GM23248 (cell line): ENCODE measurements at regions not wholly inside any gene's neighbourhood (a gene's known extent, or its start where the extent isn't known, plus 50 kb on each side); places are given as distances from the start of the nearest gene placed in this dataset.
"Not testable (repeated sequence)": the region's sequence is repeated elsewhere in the genome, so short reads cannot be mapped to it uniquely, and the experiment has no call there.

Source experiments
- DNase-seq: peaks from one replicate; pipeline ENCODE4 v3.0.0-alpha.2; 2015
- H2AFZ ChIP-seq: fragments of 200-600 bp; sonication (generic); 2 replicates; pipeline ENCODE4 v1.6.1; 2016; ENCODE audit warnings: antibody characterized with exemption
- H3F3A ChIP-seq: fragments of 200-600 bp; sonication (generic); 2 replicates; pipeline ENCODE4 v1.6.1; 2016; ENCODE audit warnings: mild to moderate bottlenecking, antibody characterized with exemption, mixed run types; ENCODE audit not compliant: insufficient read depth
- H3K27ac ChIP-seq: fragments of 200-600 bp; sonication (generic); 2 replicates; pipeline ENCODE4 v1.5.1; 2016; ENCODE audit warnings: mild to moderate bottlenecking
- H3K27me3 ChIP-seq: fragments of 200-600 bp; sonication (generic); replicated peaks from 2 replicates; pipeline ENCODE4 v1.6.1; 2016; ENCODE audit warnings: mild to moderate bottlenecking; ENCODE audit not compliant: insufficient read depth
- H3K36me3 ChIP-seq: fragments of 200-600 bp; sonication (generic); 2 replicates; pipeline ENCODE4 v1.6.1; 2016; ENCODE audit warnings: low read depth, mild to moderate bottlenecking
- H3K4me1 ChIP-seq: fragments of 200-600 bp; sonication (generic); 2 replicates; pipeline ENCODE4 v1.6.1; 2016; ENCODE audit warnings: mild to moderate bottlenecking; ENCODE audit not compliant: insufficient read depth
- H3K4me2 ChIP-seq: fragments of 200-600 bp; sonication (generic); one replicate; pipeline ENCODE4 v1.6.1; 2016; ENCODE audit warnings: mild to moderate bottlenecking; ENCODE audit not compliant: unreplicated experiment
- H3K4me3 ChIP-seq: fragments of 200-600 bp; sonication (generic); 2 replicates; pipeline ENCODE4 v1.5.1; 2016; ENCODE audit warnings: mild to moderate bottlenecking
- H3K79me2 ChIP-seq: fragments of 200-600 bp; sonication (generic); 2 replicates; pipeline ENCODE4 v1.6.1; 2016; ENCODE audit warnings: mild to moderate bottlenecking; ENCODE audit not compliant: insufficient read depth
- H3K9ac ChIP-seq: fragments of 200-600 bp; sonication (generic); 2 replicates; pipeline ENCODE4 v1.6.1; 2016; ENCODE audit warnings: mild to moderate bottlenecking
- H3K9me2 ChIP-seq: fragments of 200-600 bp; sonication (generic); 2 replicates; pipeline ENCODE4 v1.6.1; 2016; ENCODE audit warnings: mixed run types, mild to moderate bottlenecking, moderate library complexity; ENCODE audit not compliant: insufficient read depth
- H3K9me3 ChIP-seq: fragments of 200-600 bp; sonication (generic); one replicate; pipeline ENCODE4 v1.6.1; 2017; ENCODE audit warnings: low read depth
- H4K20me1 ChIP-seq: fragments of 200-600 bp; sonication (generic); 2 replicates; pipeline ENCODE4 v1.6.0; 2016; ENCODE audit not compliant: insufficient read depth
- EZH2 ChIP-seq: fragments of 200-600 bp; sonication (generic); IDR thresholded peaks from 2 replicates; pipeline ENCODE4 v1.6.1; 2018; ENCODE audit warnings: antibody characterized with exemption, mild to moderate bottlenecking; ENCODE audit not compliant: insufficient read depth, poor library complexity, severe bottlenecking
- EZH2phosphoT487 ChIP-seq: fragments of 200-600 bp; sonication (generic); IDR thresholded peaks from 2 replicates; pipeline ENCODE4 v1.6.1; 2018; ENCODE audit warnings: antibody characterized with exemption, moderate library complexity, mild to moderate bottlenecking, low read depth; ENCODE audit not compliant: insufficient read depth
- WGBS, 2 experiments: methylation state at CpG; one replicate each; pipeline ENCODE4 v1.1.6; 2015 to 2017; ENCODE audit warnings: low lambda C conversion rate in 2 of 2, low coverage in 1 of 2; ENCODE audit errors: missing lambda C conversion rate in 2 of 2; 5-methylcytosine and 5-hydroxymethylcytosine counted together
- in situ Hi-C: fragments of 300-500 bp; cut with MboI; formaldehyde crosslinking; loops from 2 replicates; pipeline ENCODE4 v1.15.0; 2020

- peak; percentile 67 for DNase-seq
- no peaks in the 10 kb centered on the region for H3K9me3 ChIP-seq
- no peak for TF ChIP-seq EZH2phosphoT487
- TF ChIP-seq EZH2: no peak
- in situ Hi-C loops: loop anchor here (10.0 kb wide), 1 partner anchor 200 kb away; no protein-coding TSS in a partner anchor
- H2AFZ ChIP-seq: no peak overlapping the region
- H3K27ac ChIP-seq: no peak overlapping the region
- H3K9me2 ChIP-seq: no peaks in the 10 kb centered on the region
- H3K79me2 ChIP-seq: no peaks in the 10 kb centered on the region
- H3K4me1 ChIP-seq: peaks cover 16% of the 10 kb centered on the region
- no peaks in the 10 kb centered on the region for H3K27me3 ChIP-seq
- no peak overlapping the region for H3K4me3 ChIP-seq
- no peak overlapping the region for H3K9ac ChIP-seq
- peaks cover 12% of the 10 kb centered on the region for H3F3A ChIP-seq
- H3K4me2 ChIP-seq: no peak overlapping the region
- H3K36me3 ChIP-seq: no peaks in the 10 kb centered on the region
- 68 to 70% methylated on average over 5 of the region's 5 CpGs for WGBS, 2 experiments
- H4K20me1 ChIP-seq: no peaks in the 10 kb centered on the region
These were observed 76.9 kb upstream of the PSMA6 start for GRCh38 chr14:35215110-35215813.

GRCh38 chr14:35218176-35218575 is 74.0 kb upstream of the PSMA6 start:
- H3K9me2 ChIP-seq, H3K27ac ChIP-seq, H3K4me2 ChIP-seq, DNase-seq, H2AFZ ChIP-seq, H3K9me3 ChIP-seq, H3K27me3 ChIP-seq, H4K20me1 ChIP-seq, H3K36me3 ChIP-seq, H3K79me2 ChIP-seq, H3K9ac ChIP-seq, H3K4me3 ChIP-seq: not testable (repeated sequence)
- Histone ChIP-seq H3K4me1 (peaks cover 21% of the 10 kb centered on the region), H3F3A (peaks cover 12% of the 10 kb centered on the region)
- in situ Hi-C loops: loop anchor here (10.0 kb wide), 1 partner anchor 197 kb away; no protein-coding TSS in a partner anchor
- 96% methylated on average over 2 of the region's 2 CpGs for WGBS, 2 experiments

- Histone ChIP-seq H3K9me2 (no peaks in the 10 kb centered on the region), H3K4me2 (no peak overlapping the region), H3K9ac (no peak overlapping the region), H3K4me3 (no peak overlapping the region), H3F3A (peaks cover 8% of the 10 kb centered on the region), H3K27ac (no peak overlapping the region), H3K27me3 (no peaks in the 10 kb centered on the region), H3K36me3 (no peaks in the 10 kb centered on the region), H2AFZ (no peak overlapping the region), H3K79me2 (no peaks in the 10 kb centered on the region), H3K9me3 (no peaks in the 10 kb centered on the region), H3K4me1 (peaks cover 15% of the 10 kb centered on the region), H4K20me1 (no peaks in the 10 kb centered on the region)
- TF ChIP-seq EZH2 (no peak), EZH2phosphoT487 (no peak)
- no peak for DNase-seq
- in situ Hi-C loops: loop anchor here (10.0 kb wide), 1 partner anchor 196 kb away; no protein-coding TSS in a partner anchor
- WGBS, 2 experiments: 94 to 98% methylated on average over 6 of the region's 6 CpGs
These were observed 73.2 kb upstream of the PSMA6 start for GRCh38 chr14:35218963-35219362.

GRCh38 chr14:35220027-35220676 is 72.0 kb upstream of the PSMA6 start:
- Histone ChIP-seq H3K27ac (no peak overlapping the region), H3K27me3 (no peaks in the 10 kb centered on the region), H4K20me1 (no peaks in the 10 kb centered on the region), H3K79me2 (no peaks in the 10 kb centered on the region), H3F3A (no peaks in the 10 kb centered on the region), H3K4me1 (0 out of 2 replicates have a peak, but pooled peaks cover 5% of the 10 kb centered on the region), H3K9me2 (no peaks in the 10 kb centered on the region), H3K36me3 (no peaks in the 10 kb centered on the region), H3K4me2 (no peak overlapping the region), H3K9ac (no peak overlapping the region), H3K4me3 (no peak overlapping the region), H3K9me3 (no peaks in the 10 kb centered on the region), H2AFZ (no peak overlapping the region)
- DNase-seq: no peak
- TF ChIP-seq EZH2phosphoT487 (no peak), EZH2 (no peak)
- in situ Hi-C loops: no loop called here
- WGBS, 2 experiments: 94 to 98% methylated on average over 3 of the region's 3 CpGs

GRCh38 chr14:35220920-35221319 is 71.3 kb upstream of the PSMA6 start:
- TF ChIP-seq EZH2: no peak
- no peak for TF ChIP-seq EZH2phosphoT487
- Histone ChIP-seq H4K20me1 (no peaks in the 10 kb centered on the region), H3K4me1 (0 out of 2 replicates have a peak, but pooled peaks cover 5% of the 10 kb centered on the region), H3K9me2 (no peaks in the 10 kb centered on the region), H3K27me3 (no peaks in the 10 kb centered on the region), H3K9me3 (no peaks in the 10 kb centered on the region), H3K4me3 (no peak overlapping the region), H3K27ac (no peak overlapping the region), H3K36me3 (no peaks in the 10 kb centered on the region), H3K79me2 (no peaks in the 10 kb centered on the region), H3K4me2 (no peak overlapping the region), H3K9ac (no peak overlapping the region), H2AFZ (no peak overlapping the region), H3F3A (no peaks in the 10 kb centered on the region)
- in situ Hi-C loops: no loop called here
- no peak for DNase-seq
- WGBS, 2 experiments: 65 to 79% methylated on average over 1 of the region's 1 CpG
